ENCODE measurements at regions not wholly inside any gene's neighbourhood (a gene's known extent, or its start where the extent isn't known, plus 50 kb on each side); places are given as distances from the start of the nearest gene placed in this dataset.

- POLR2A ChIA-PET, result interaction anchor here (0.5 to 0.9 kb wide), 2 partner anchors 15 to 152 kb away, joined by 3 read pairs; no protein-coding TSS in a partner anchor
- no peak overlapping the region for H3K4me3 ChIP-seq (ENCODE audit: low read depth, low read length)
- H3K4me1 ChIP-seq (ENCODE audit: control insufficient read depth, insufficient read depth, low read length), result no peaks in the 10 kb centered on the region
- no peak overlapping the region for H3K27ac ChIP-seq (ENCODE audit: extremely low read depth, low read depth, low read length)
- no peaks in the 10 kb centered on the region for H3K9me3 ChIP-seq (ENCODE audit: control insufficient read depth, insufficient read depth, low read depth, low read length)
- CTCF ChIA-PET, result interaction anchor here (0.8 to 1.7 kb wide), 2 partner anchors 221 to 534 kb away, joined by 3 to 4 read pairs; no protein-coding TSS in a partner anchor
- H3K36me3 ChIP-seq (ENCODE audit: control insufficient read depth in 2 of 2, insufficient read depth in 1 of 2, low read length in 2 of 2), result no peaks in the 10 kb centered on the region
- no peak for TF ChIP-seq SP3 (tag by site-specific recombination; IDR thresholded peaks at IDR 0.05)
- TF ChIP-seq ZNF544 (tag by site-specific recombination; IDR thresholded peaks at IDR 0.05), result no peak
- TF ChIP-seq ZFP37 (tag by site-specific recombination; IDR thresholded peaks at IDR 0.05), result no peak
- no peak for TF ChIP-seq ZNF391 (tag by site-specific recombination; IDR thresholded peaks at IDR 0.05; ENCODE audit: borderline replicate concordance, low read depth)
- TF ChIP-seq ZNF610 (tag by site-specific recombination; IDR thresholded peaks at IDR 0.05; ENCODE audit: borderline replicate concordance), result no peak
- no peak for TF ChIP-seq ZNF777 (tag by site-specific recombination; IDR thresholded peaks at IDR 0.05; ENCODE audit: borderline replicate concordance)
- no peak for TF ChIP-seq KLF10 (tag by site-specific recombination; IDR thresholded peaks at IDR 0.05)
- TF ChIP-seq ZNF404 (tag by site-specific recombination; IDR thresholded peaks at IDR 0.05), result no peak
- TF ChIP-seq ZNF362 (tag by site-specific recombination; IDR thresholded peaks at IDR 0.05), result no peak
These were observed 284.1 kb downstream of the SLC4A3 start for GRCh38 chr2:219911541-219911940.

GRCh38 chr2:219912491-219912921, 285.1 kb downstream of the SLC4A3 start:
- no peak overlapping the region for H3K4me3 ChIP-seq (ENCODE audit: low read depth, low read length)
- H3K4me1 ChIP-seq (ENCODE audit: control insufficient read depth, insufficient read depth, low read length), result no peaks in the 10 kb centered on the region
- no peaks in the 10 kb centered on the region for H3K9me3 ChIP-seq (ENCODE audit: control insufficient read depth, insufficient read depth, low read depth, low read length)
- H3K36me3 ChIP-seq (ENCODE audit: control insufficient read depth in 2 of 2, insufficient read depth in 1 of 2, low read length in 2 of 2), result no peaks in the 10 kb centered on the region
- POLR2A ChIA-PET, result interaction anchor here (0.9 kb wide), 1 partner anchor 14 kb away, joined by 3 read pairs; no protein-coding TSS in a partner anchor
- CTCF ChIA-PET, result interaction anchor here (0.5 to 1.7 kb wide), 4 partner anchors 20 to 1516 kb away, joined by 3 to 4 read pairs (median 3); no protein-coding TSS in a partner anchor
- no peak overlapping the region for H3K27ac ChIP-seq (ENCODE audit: extremely low read depth, low read depth, low read length)
- TF ChIP-seq GLI2 (tag by site-specific recombination; IDR thresholded peaks at IDR 0.05; ENCODE audit: borderline replicate concordance, low read depth) (no peak), TRIM28 (IDR thresholded peaks at IDR 0.05; ENCODE audit: borderline replicate concordance, low read length) (0 out of 2 replicates have a peak, but pooled peaks have one; percentile 37), CTCF (tag by site-specific recombination; IDR thresholded peaks at IDR 0.05) (0 out of 2 replicates have a peak, but pooled peaks have one; percentile 45)

- POLR2A ChIA-PET, result no interaction called here
- no peak overlapping the region for H3K4me3 ChIP-seq (ENCODE audit: low read depth, low read length)
These were observed 287.1 kb downstream of the SLC4A3 start for GRCh38 chr2:219914577-219914976.

GRCh38 chr2:219916281-219916680, 288.9 kb downstream of the SLC4A3 start:
- CTCF ChIA-PET, result interaction anchor here (0.7 to 2.2 kb wide), 2 partner anchors 31 to 81 kb away, joined by 3 to 5 read pairs; no protein-coding TSS in a partner anchor
- no peak overlapping the region for H3K4me3 ChIP-seq (ENCODE audit: low read depth, low read length)
- no peaks in the 10 kb centered on the region for H3K36me3 ChIP-seq (ENCODE audit: control insufficient read depth in 2 of 2, insufficient read depth in 1 of 2, low read length in 2 of 2)
- TF ChIP-seq KLF7 (tag by site-specific recombination; IDR thresholded peaks at IDR 0.05; ENCODE audit: borderline replicate concordance) (no peak), YY1 (tag by site-specific recombination; IDR thresholded peaks at IDR 0.05) (no peak), ZNF202 (tag by site-specific recombination; IDR thresholded peaks at IDR 0.05; ENCODE audit: borderline replicate concordance) (no peak), ZNF292 (tag by site-specific recombination; IDR thresholded peaks at IDR 0.05; ENCODE audit: borderline replicate concordance, low read depth) (no peak), ZNF214 (tag by site-specific recombination; IDR thresholded peaks at IDR 0.05; ENCODE audit: borderline replicate concordance) (no peak), HIC1 (tag by site-specific recombination; IDR thresholded peaks at IDR 0.05) (no peak)
- no peak overlapping the region for H3K27ac ChIP-seq (ENCODE audit: extremely low read depth, low read depth, low read length)
- no peaks in the 10 kb centered on the region for H3K9me3 ChIP-seq (ENCODE audit: control insufficient read depth, insufficient read depth, low read depth, low read length)
- peaks cover 8% of the 10 kb centered on the region for H3K4me1 ChIP-seq (ENCODE audit: control insufficient read depth, insufficient read depth, low read length)
- POLR2A ChIA-PET, result no interaction called here

More at GRCh38 chr2:219914577-219914976, 287.1 kb downstream of the SLC4A3 start:
- H3K27ac ChIP-seq (ENCODE audit: extremely low read depth, low read depth, low read length), result no peak overlapping the region
- CTCF ChIA-PET, result interaction anchor here (2.2 kb wide), 1 partner anchor 83 kb away, joined by 5 read pairs; no protein-coding TSS in a partner anchor
- H3K9me3 ChIP-seq (ENCODE audit: control insufficient read depth, insufficient read depth, low read depth, low read length), result no peaks in the 10 kb centered on the region
- no peak for TF ChIP-seq YY2 (tag by site-specific recombination; IDR thresholded peaks at IDR 0.05)
- no peak for TF ChIP-seq SP7 (tag by site-specific recombination; IDR thresholded peaks at IDR 0.05)
- no peak for TF ChIP-seq OSR2 (tag by site-specific recombination; IDR thresholded peaks at IDR 0.05)
- no peak for TF ChIP-seq ZNF341 (tag by site-specific recombination; IDR thresholded peaks at IDR 0.05; ENCODE audit: low read depth)
- peaks cover 8% of the 10 kb centered on the region for H3K4me1 ChIP-seq (ENCODE audit: control insufficient read depth, insufficient read depth, low read length)
- H3K36me3 ChIP-seq (ENCODE audit: control insufficient read depth in 2 of 2, insufficient read depth in 1 of 2, low read length in 2 of 2), result no peaks in the 10 kb centered on the region
